CD14-positive monocyte (primary cell): ENCODE measurements at regions not wholly inside any gene's neighbourhood (a gene's known extent, or its start where the extent isn't known, plus 50 kb on each side); places are given as distances from the start of the nearest gene placed in this dataset.

Source experiments
- DNase-seq, 3 donors: peaks; one replicate each; pipeline ENCODE4 v3.0.0-alpha.2; 2011 to 2022
- H2AFZ ChIP-seq: 2 replicates; pipeline ENCODE4 v1.6.0; 2012; ENCODE audit warnings: mild to moderate bottlenecking, low read depth, low read length, inconsistent platforms; ENCODE audit not compliant: insufficient read depth, poor library complexity, severe bottlenecking
- H3K27ac ChIP-seq, 2 donors: 1 replicate in 1 of 2; 2 replicates in 1 of 2; pipeline ENCODE4 v1.5.1; 2012 to 2013; ENCODE audit warnings: low read length in 2 of 2, control low read depth in 1 of 2, inconsistent platforms in 1 of 2, low read depth in 1 of 2, mild to moderate bottlenecking in 1 of 2
- H3K27me3 ChIP-seq, 2 donors: one replicate each; pipeline versions ENCODE4 v1.6.0 to v1.6.1; 2011 to 2013; ENCODE audit warnings: low read length in 2 of 2; ENCODE audit not compliant: control insufficient read depth in 2 of 2, insufficient read depth in 2 of 2
- H3K36me3 ChIP-seq, 2 donors: replicated peaks in 1 of 2; 1 replicate in 1 of 2; 2 replicates in 1 of 2; pipeline versions ENCODE4 v1.5.1 to v1.6.1; 2012 to 2013; ENCODE audit warnings: low read length in 2 of 2, control low read depth in 1 of 2, inconsistent platforms in 1 of 2, mild to moderate bottlenecking in 1 of 2; ENCODE audit not compliant: insufficient read depth in 2 of 2, control insufficient read depth in 1 of 2
- H3K4me1 ChIP-seq, 2 donors: 1 replicate in 1 of 2; 2 replicates in 1 of 2; pipeline versions ENCODE4 v1.5.1 to v1.6.1; 2012 to 2013; ENCODE audit warnings: low read length in 2 of 2, control low read depth in 1 of 2, inconsistent platforms in 1 of 2, mild to moderate bottlenecking in 1 of 2, moderate library complexity in 1 of 2; ENCODE audit not compliant: insufficient read depth in 2 of 2, control insufficient read depth in 1 of 2
- H3K4me2 ChIP-seq: replicated peaks from 2 replicates; pipeline ENCODE3; 2012; ENCODE audit warnings: low read length, moderate library complexity, mild to moderate bottlenecking; ENCODE audit not compliant: poor library complexity, severe bottlenecking; ENCODE audit errors: extremely low read depth
- H3K4me3 ChIP-seq, 3 experiments: fragments of 200-600 bp in 1 of 3; sonication (generic) in 1 of 3; replicated peaks in 1 of 3; 1 replicate in 2 of 3; 2 replicates in 1 of 3; pipeline ENCODE4 v1.5.1; 2011 to 2013; ENCODE audit warnings: low read length in 3 of 3, mild to moderate bottlenecking in 3 of 3, control low read depth in 2 of 3, low read depth in 2 of 3, inconsistent platforms in 1 of 3, moderate library complexity in 1 of 3
- H3K79me2 ChIP-seq: 2 replicates; pipeline ENCODE4 v1.6.0; 2012; ENCODE audit warnings: mild to moderate bottlenecking, control low read depth, inconsistent platforms, low read length, moderate library complexity; ENCODE audit not compliant: insufficient read depth
- H3K9ac ChIP-seq: 2 replicates; pipeline ENCODE4 v1.6.0; 2017; ENCODE audit warnings: low read length, mild to moderate bottlenecking; ENCODE audit not compliant: insufficient read depth, poor library complexity, severe bottlenecking
- H3K9me3 ChIP-seq, 2 donors: replicated peaks in 1 of 2; 1 replicate in 1 of 2; 2 replicates in 1 of 2; pipeline versions ENCODE4 v1.5.1 to v1.6.1; 2012 to 2013; ENCODE audit warnings: low read length in 2 of 2, control low read depth in 1 of 2; ENCODE audit not compliant: control insufficient read depth in 1 of 2, insufficient read depth in 1 of 2
- H4K20me1 ChIP-seq: 2 replicates; pipeline ENCODE4 v1.6.0; 2012; ENCODE audit warnings: mild to moderate bottlenecking, low read length, control low read depth, moderate library complexity; ENCODE audit not compliant: insufficient read depth
- H3K27ac Mint-ChIP-seq, 7 donors: one replicate each; pipeline ENCODE4 v1.8.0; 2020; ENCODE audit warnings: mild to moderate bottlenecking in 7 of 7, mixed read lengths in 7 of 7, moderate library complexity in 6 of 7, inconsistent platforms in 2 of 7
- H3K27me3 Mint-ChIP-seq, 3 donors: one replicate each; pipeline ENCODE4 v1.8.0; 2021 to 2022; ENCODE audit warnings: low read depth in 3 of 3, mild to moderate bottlenecking in 3 of 3, mixed read lengths in 3 of 3, moderate library complexity in 3 of 3, inconsistent platforms in 1 of 3
- H3K36me3 Mint-ChIP-seq, 2 donors: one replicate each; pipeline ENCODE4 v1.8.0; 2020; ENCODE audit warnings: mixed read lengths in 2 of 2, inconsistent platforms in 1 of 2, mild to moderate bottlenecking in 1 of 2
- H3K4me1 Mint-ChIP-seq: one replicate; pipeline ENCODE4 v1.8.0; 2020; ENCODE audit warnings: mild to moderate bottlenecking, mixed read lengths
- H3K4me3 Mint-ChIP-seq, 2 donors: one replicate each; pipeline ENCODE4 v1.8.0; 2020; ENCODE audit warnings: mild to moderate bottlenecking in 2 of 2, mixed read lengths in 2 of 2, moderate library complexity in 1 of 2
- H3K9me3 Mint-ChIP-seq, 7 donors: one replicate each; pipeline ENCODE4 v1.8.0; 2020 to 2022; ENCODE audit warnings: mixed read lengths in 7 of 7, mild to moderate bottlenecking in 6 of 7, moderate library complexity in 6 of 7, inconsistent platforms in 2 of 7
- WGBS: methylation state at CpG from one replicate; pipeline ENCODE4 v1.1.5; 2013; ENCODE audit warnings: missing lambda C conversion rate; ENCODE audit not compliant: insufficient coverage; 5-methylcytosine and 5-hydroxymethylcytosine counted together
- intact Hi-C, 2 donors: fragments of 100-400 bp; cut with micrococcal nuclease; formaldehyde crosslinking; loops; one replicate each; pipeline versions ENCODE4 v1.15.0 to v1.15.1; 2023
- TF ChIP-seq, protein P1 (sequence below): fragments of 200-600 bp; IDR thresholded peaks from one replicate; pipeline ENCODE4 v1.8.0; 2022; ENCODE audit warnings: antibody characterized with exemption, mild to moderate bottlenecking

DNA sequence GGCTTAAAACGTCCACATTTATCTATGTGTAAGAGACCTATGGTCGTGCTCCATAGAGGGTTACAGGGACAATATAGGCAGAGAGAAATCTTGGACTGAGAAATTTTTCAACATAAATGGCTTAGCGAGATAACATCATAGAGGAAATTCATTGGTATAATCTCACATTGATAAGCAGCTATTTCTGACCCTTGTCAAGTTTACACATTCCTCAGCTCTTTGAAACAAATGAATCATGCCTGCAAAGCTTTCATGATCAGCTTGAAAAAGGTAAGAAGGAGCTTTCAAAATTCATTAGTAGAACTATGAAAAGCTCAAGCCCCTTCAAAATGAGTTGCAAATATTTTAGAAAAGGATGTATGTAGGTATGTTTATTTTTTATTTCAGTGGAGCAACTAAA lies 478.8 kb downstream of the NEBL start:
- Histone ChIP-seq H3K27ac (no peak overlapping the region), H3K36me3 (no peaks in the 10 kb centered on the region), H3K9ac (no peak overlapping the region), H3K4me1 (no peaks in the 10 kb centered on the region), H2AFZ (no peak overlapping the region), H3K4me3 (no peak overlapping the region), H3K9me3 (no peaks in the 10 kb centered on the region), H3K79me2 (no peaks in the 10 kb centered on the region), H3K27me3 (no peaks in the 10 kb centered on the region), H4K20me1 (no peaks in the 10 kb centered on the region), H3K4me2 (no peak overlapping the region)
- no peaks in the 10 kb centered on the region for H3K4me1 Mint-ChIP-seq
- WGBS = no CpG with 5 or more reads among the region's 3 CpGs
- TF ChIP-seq, protein P1, sequence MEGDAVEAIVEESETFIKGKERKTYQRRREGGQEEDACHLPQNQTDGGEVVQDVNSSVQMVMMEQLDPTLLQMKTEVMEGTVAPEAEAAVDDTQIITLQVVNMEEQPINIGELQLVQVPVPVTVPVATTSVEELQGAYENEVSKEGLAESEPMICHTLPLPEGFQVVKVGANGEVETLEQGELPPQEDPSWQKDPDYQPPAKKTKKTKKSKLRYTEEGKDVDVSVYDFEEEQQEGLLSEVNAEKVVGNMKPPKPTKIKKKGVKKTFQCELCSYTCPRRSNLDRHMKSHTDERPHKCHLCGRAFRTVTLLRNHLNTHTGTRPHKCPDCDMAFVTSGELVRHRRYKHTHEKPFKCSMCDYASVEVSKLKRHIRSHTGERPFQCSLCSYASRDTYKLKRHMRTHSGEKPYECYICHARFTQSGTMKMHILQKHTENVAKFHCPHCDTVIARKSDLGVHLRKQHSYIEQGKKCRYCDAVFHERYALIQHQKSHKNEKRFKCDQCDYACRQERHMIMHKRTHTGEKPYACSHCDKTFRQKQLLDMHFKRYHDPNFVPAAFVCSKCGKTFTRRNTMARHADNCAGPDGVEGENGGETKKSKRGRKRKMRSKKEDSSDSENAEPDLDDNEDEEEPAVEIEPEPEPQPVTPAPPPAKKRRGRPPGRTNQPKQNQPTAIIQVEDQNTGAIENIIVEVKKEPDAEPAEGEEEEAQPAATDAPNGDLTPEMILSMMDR = no peak
- no peak overlapping the region for H3K27ac Mint-ChIP-seq
- peaks cover 0 to 4% (median 1%) of the 10 kb centered on the region in 3 donors for H3K27me3 Mint-ChIP-seq
- no peak overlapping the region for H3K4me3 Mint-ChIP-seq
- H3K36me3 Mint-ChIP-seq = no peaks in the 10 kb centered on the region
- DNase-seq = no peak
- H3K9me3 Mint-ChIP-seq = peaks cover 2 to 11% (median 4%) of the 10 kb centered on the region in 7 donors
- intact Hi-C loops = no loop called here

DNA sequence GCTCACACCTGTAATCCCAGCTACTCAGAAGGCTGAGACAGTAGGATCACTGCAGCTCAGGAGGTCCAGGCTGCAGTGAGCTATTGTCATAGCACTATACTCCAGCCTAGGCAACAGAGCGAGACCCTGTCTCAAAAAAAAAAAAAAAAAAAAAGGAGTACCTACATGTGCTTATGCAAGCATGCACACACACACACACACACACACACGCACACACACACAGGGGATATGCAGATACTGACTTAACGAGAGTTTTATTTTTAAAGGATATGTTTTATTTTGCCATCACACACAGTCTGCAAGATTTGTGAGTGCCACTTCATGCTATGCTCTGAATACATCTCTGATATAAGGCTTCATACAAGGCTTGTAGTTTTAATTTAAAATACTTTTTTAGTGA lies 479.3 kb downstream of the NEBL start:
- Mint-ChIP-seq H3K27me3 (peaks cover 0 to 4% (median under 1%) of the 10 kb centered on the region in 3 donors), H3K4me1 (no peaks in the 10 kb centered on the region), H3K27ac (no peak overlapping the region), H3K9me3 (peaks cover 0 to 10% (median 6%) of the 10 kb centered on the region in 7 donors), H3K36me3 (no peaks in the 10 kb centered on the region), H3K4me3 (no peak overlapping the region)
- Histone ChIP-seq H3K27me3 (no peaks in the 10 kb centered on the region), H3K36me3 (no peaks in the 10 kb centered on the region), H4K20me1 (no peaks in the 10 kb centered on the region), H3K9ac (no peak overlapping the region), H3K9me3 (no peaks in the 10 kb centered on the region), H3K79me2 (no peaks in the 10 kb centered on the region), H3K27ac (no peak overlapping the region), H3K4me1 (no peaks in the 10 kb centered on the region), H3K4me3 (no peak overlapping the region), H3K4me2 (no peak overlapping the region), H2AFZ (no peak overlapping the region)
- TF ChIP-seq, protein P1 = no peak
- no peak for DNase-seq
- intact Hi-C loops = no loop called here
- no CpG with 5 or more reads among the region's 3 CpGs for WGBS
